ENCODE measurements at regions not wholly inside any gene's neighbourhood (a gene's known extent, or its start where the extent isn't known, plus 50 kb on each side); places are given as distances from the start of the nearest gene placed in this dataset.

DNA sequence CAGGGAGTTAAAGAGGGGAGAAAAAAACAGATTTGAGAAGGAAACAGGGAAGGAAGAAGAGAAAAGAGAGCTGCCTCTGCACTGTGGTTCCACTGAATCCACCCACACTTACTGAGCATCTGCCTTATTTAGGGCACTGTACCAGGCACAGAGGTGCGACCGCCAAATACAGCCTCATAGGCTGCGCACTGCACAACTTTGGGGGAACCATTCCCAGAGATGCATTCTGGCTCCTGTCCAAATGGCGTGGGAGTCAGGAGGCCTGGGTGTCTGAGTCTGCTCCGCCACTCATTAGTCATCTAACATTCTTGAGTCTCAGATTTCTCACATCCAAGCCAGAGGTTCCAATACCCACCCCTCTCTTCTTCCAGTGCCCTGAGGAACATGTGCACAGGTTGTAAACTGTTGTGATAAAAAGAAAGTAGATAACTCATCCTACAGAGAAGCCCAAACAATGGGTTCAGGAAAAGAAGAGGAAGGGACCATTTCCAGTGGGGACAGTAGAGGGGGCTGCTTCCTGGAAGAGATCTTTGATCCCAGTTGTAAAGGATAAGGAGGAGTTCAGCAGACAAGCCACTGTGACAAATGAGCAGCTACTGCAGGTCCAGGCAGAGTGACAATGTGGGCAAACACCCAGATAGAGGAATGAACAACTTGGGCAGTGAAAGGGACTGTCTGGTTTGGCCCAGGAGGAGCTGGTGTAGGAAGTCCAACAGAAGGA is 254.6 kb downstream of the UACA start:
- peak in 1 of 3 donors; percentile 49 for DNase-seq (ENCODE audit: low read depth in 2 of 3, low spot score in 1 of 3)

DNA sequence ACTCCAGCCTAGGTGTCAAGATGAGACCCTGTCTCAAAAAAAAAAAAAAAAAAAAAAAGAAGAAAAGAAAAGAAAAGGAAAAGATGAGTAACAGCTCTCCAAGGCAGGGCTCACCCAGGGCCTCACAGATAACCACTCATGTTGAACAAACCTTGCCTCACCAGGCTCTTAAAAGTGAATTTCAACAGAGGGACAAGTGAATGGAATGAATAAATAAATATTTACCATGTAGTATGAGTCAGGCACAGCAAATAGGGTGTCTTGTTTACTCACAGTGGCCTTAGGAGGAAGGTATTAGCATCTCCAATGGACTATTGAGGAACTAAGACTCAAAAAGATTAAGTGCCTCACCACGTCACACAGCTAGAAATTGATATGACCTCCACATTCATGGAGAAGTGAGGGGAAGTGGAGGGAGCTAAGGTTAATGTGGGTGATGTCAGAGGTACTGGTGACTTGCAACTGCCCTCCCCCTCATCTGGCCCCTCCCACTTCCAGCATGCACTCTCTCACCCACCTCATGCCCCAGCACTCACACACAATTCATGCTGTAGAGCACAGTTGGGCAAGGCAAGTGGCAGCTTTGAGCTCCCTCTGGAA is 255.5 kb downstream of the UACA start:
- DNase-seq (ENCODE audit: low read depth in 2 of 3, low spot score in 1 of 3): no peak

DNA sequence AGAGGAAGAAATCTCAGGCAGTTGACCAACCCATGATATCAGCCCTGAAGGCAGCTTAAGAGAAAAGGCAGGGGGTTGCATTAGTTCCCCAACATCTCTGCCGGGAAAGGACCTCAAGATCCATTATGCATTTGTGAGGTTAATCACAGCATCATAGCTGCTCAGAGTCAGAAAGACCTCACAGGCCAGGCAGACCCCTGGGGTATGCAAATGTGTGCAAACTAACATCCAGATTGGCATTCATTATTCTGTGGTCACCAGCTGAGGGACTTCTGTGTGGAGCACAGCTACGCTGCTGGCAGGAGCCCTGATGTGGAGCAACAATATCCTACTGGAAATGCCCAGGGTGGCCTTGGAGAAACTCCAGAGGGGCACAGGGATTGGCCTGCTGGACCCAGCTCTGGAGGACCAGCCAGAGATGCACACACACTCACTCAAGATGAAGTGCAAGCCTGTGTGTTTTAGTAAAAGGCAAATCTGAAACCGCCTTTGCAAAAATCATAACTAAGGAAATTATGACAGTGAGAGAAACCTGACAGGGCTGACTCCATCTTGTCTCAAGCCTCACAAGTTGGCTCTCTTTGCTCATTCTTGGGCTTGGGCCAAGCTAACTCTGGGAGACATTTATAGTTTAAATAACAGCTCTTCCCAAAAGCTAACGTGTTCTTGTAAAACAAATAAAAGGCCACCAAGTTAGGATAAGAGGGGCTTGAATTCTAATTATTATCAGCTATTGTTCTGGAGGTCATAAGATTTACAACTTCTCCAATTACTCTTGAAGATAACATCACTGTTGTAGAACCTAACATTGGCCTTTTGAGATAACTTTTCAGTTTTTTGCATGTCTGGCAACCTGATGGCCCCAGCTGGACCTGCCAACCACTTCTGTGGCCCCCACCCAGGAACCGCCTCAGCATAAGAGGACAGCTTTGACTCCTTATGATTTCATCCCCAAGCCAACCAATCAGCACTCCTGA is 257.1 kb downstream of the UACA start:
- no peak for DNase-seq (ENCODE audit: low read depth in 2 of 3, low spot score in 1 of 3)

DNA sequence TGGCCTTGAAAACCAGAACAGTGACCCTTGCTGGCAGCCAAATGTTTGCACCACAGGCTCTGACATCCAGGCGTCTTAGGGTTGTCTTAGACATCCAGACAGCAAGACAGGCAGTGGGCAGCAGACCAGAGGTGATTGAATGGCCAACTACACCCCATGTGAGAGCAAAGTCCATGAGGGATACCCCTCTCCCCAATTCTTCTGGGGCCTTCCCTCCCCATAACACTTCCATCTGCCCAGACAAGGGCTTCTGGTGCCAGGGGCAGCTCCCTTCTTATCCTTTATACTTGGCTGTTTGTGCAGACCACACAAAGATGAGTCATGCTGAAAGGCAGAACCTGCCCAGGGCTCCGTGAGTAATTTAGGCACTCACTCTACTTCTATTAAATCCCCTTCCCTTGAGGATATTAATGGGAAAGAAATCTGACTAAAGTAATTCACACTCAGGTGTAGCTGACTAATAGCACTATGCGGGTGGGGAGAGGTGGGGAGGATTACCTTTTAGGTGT is 257.9 kb downstream of the UACA start:
- no peak for DNase-seq (ENCODE audit: low read depth in 2 of 3, low spot score in 1 of 3)

DNA sequence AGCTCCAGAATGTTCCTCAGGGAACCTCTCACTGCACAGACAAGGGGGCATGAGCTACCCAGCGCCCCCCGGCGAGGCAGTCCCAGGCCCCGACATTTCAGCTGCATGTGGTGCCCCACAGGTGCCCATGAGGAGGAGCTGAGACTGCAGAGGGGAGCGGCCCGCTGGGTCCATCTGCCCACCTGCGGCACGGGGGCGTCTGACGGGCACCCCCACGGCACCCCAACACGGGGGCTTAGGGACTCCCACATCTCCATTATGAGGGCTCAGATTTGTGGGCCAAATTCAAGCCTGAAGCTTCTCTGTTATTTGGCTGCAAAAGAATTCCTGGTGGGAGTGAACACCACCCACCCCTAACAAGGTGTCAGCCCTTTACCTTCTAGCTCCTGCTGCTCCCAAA is 258.4 kb downstream of the UACA start:
- DNase-seq (ENCODE audit: low read depth in 2 of 3, low spot score in 1 of 3): no peak

DNA sequence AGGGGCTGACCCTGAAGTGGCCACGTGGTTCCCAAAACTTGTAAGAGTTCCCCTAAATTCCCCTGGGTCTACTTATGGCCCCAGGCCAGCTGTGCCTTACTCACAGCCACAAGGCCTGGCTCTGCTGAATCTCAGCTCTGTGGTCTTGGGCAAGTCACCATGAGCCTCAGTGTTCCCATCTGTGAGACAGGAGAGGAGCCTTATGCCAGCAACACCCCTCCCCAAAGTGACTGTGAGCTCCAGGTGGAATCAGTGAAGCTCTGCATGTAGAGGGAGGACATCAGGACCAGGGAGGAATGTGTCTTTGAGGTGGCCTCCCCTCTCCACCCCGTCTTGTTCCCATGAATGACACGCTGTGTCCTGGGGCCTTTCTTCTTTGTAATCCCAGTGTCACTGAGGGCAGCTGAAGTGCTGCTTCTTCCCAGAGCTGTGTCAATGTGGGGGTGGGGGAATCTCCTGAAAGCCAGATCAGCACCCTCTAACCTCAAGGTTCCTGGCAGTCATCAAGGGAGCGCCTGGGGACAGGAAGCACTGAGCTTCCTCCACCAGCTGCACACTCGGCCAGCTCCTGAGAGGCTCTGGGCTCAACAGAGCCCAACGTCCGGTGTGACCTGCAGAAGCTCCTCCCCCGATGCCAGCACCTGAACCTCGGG is 258.9 kb downstream of the UACA start:
- no peak for DNase-seq (ENCODE audit: low read depth in 2 of 3, low spot score in 1 of 3)

DNA sequence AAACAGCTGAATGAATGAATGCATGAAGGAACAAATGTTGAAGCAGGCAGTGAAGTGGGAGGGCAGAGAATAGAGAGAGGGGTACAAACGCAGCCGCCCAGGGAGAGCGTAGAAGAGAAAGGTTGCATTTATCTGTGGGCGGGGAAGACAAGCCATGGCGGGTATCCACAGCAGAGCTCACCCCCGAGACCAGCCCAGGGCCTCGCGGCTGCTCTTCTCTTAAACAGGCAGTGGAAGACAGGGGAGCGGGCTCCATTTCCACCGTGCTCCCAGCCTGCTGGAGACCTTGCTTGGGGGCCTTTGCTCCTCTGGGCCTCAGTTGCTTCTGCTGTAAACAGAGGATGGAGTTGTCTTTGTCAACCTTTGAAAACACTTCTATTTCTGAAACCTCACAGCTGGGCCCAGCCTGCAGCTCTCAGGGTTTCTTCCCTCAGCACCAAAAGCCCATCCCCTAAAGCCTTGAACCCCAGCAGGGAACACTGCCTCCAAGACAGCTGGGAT is 259.5 kb downstream of the UACA start:
- DNase-seq (ENCODE audit: low read depth in 2 of 3, low spot score in 1 of 3): no peak

DNA sequence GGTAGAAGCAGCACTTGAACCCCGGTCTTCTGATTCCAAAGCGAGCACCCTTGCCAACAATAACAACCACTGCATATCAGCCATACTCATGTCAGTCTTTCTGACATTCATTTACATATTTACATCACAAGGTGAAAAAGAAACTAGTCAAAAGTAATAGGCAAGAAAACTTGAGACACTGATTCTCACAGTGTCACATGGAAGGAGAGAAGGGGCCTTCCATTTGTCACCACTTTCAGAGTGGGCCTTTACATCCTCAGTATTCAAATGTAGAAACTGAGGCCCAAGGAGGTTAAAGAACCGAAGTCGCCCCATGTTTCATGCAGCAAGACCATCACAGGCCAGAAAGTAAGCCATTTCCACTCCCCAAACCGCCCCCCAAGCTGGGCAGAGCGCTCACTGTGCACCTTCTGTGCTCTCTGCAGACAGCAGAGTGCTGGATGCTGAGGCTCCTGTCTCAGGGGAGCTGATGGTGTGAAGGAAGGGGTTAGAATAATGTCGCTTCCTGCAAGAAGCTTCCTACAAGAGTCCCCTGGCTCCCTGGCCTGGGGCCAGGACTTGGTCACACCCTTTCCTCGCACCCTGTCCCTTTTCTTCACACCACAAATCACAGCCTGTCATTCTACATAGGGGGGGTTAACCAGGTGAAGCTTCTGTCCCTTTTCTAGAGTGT is 260.1 kb downstream of the UACA start:
- no peak for DNase-seq (ENCODE audit: low read depth in 2 of 3, low spot score in 1 of 3)

DNA sequence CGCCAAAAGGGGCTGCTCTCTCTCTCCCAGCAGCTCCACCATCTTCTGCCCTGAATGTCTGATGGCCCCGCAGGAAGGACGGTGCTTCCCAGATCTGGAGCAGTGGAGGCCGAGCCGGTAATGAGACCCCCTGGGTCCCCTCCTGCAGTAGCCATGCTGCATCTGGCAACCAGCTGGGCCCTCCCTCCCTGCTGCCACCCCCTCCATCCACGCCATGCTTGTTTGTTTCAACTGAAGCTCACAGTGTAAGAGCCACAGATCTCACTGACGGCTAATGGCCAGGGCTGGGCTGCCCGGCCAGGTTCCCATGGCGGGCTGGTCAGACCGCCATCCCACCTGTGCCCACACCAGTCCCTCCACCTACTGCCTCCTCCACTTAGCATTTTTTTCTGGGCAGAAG is 260.8 kb downstream of the UACA start:
- DNase-seq (ENCODE audit: low read depth in 2 of 3, low spot score in 1 of 3): no peak

DNA sequence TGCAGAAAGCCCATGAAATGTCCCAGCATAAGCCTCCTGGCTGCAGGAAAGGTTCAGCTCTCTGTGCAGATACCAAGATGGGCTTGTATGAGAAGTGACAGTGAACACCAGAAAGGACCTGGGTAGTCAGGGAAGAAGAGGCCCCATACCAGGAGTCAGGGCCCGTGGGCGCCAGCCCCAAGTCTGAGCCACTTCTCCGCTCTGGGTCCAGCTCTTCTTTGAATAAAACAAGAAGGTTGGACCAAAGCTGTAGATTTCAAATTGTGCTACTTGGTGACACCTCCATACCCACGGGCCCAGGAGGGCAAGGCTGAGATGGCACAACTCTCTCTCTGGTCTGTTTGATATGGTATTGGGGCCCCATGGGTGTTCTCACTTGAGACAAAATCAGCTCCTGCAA is 261.5 kb downstream of the UACA start:
- DNase-seq (ENCODE audit: low read depth in 2 of 3, low spot score in 1 of 3): no peak

DNA sequence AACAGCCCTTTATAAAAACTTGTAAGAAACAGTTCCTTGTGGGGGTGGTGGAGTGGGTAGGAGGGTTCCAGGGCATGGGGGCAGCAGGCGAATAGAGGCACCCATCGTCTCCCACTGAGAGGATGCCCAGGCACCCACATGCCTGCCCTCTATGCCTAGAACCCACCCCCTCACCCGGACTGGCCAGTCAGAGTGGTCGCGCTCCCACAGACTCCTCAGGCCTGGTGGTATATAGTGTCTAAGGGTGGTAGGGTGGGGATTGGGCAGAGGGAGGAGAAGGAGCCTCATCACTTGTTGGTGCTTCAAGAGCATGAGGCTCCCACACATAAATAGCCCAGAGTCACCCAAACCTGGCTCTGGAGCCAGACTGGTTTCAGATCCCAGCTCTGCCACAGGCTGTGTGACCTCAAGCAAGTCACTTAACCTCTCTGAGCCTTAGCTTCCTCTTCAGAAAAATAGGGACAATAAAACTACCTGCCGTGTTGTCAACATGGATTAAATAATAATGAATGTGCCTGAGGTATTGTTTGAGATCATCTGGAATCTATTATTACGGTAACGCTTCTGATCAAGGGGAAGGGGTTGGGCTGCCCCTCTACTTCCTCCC is 262.1 kb downstream of the UACA start:
- no peak for DNase-seq (ENCODE audit: low read depth in 2 of 3, low spot score in 1 of 3)

DNA sequence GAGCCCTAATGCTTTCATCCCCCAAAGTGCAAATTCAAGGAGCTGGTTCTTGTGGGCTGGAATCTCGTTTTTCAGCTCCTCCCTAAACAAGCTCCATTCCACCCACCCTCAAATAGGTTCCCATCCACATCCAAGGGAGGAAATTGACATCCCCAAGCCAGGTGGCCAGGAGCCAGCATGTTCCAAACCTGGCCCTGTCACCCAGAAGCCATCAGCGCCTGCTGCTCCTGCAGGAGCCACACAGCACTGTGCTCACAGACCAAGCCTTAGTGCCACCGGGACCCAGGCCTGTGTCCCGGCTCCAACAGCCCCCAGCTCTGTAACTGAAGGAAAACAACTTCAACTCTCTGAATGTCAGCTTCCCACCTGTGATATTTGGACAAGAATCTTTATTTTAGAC is 263.6 kb downstream of the UACA start:
- no peak for DNase-seq (ENCODE audit: low read depth in 2 of 3, low spot score in 1 of 3)

DNA sequence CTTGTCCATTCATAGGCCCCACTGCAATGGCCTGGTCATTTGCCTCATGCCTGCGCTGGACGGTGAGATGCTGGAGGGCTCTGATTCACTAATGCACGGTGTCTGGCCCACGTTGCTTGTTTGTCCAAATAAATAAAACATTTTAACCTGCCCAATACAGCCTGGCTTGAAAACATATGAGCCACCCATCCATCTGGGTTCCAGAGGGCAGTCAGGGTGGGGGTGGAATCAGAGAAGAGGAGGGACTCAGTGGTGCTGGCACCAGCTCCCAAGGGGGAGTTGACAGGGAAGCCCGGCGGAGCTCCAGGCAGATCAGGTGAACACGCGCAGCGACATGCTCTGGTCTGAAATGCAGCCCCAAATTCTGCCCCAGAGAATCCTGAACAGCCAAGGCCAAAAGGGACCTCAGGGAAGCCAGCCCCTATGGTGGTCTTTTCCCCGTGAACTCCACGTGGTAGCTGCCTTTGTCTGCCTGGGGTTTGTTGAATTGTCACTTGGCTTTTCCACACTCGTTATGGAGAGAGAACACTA is 265.2 kb downstream of the UACA start:
- no peak for DNase-seq (ENCODE audit: low read depth in 2 of 3, low spot score in 1 of 3)

DNA sequence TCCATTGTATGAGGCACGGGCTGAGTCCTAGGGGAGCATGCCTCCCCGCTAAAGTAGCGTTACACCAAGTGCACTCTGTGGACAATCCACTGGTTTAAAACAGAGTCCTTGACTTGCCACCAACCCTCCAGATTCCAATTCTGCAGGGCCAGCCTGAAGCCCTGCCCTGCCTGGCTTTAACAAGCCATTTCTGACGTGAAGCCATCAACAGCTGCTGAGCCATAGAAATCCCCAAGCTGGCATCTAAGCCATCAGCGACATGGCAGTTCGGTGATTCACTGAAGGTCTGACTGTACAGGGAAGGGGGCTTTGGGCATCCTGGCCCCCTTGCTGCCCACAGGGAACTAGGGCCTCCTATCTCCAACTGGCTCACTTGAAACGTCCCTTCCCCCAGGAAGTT is 265.7 kb downstream of the UACA start:
- DNase-seq (ENCODE audit: low read depth in 2 of 3, low spot score in 1 of 3): no peak

DNA sequence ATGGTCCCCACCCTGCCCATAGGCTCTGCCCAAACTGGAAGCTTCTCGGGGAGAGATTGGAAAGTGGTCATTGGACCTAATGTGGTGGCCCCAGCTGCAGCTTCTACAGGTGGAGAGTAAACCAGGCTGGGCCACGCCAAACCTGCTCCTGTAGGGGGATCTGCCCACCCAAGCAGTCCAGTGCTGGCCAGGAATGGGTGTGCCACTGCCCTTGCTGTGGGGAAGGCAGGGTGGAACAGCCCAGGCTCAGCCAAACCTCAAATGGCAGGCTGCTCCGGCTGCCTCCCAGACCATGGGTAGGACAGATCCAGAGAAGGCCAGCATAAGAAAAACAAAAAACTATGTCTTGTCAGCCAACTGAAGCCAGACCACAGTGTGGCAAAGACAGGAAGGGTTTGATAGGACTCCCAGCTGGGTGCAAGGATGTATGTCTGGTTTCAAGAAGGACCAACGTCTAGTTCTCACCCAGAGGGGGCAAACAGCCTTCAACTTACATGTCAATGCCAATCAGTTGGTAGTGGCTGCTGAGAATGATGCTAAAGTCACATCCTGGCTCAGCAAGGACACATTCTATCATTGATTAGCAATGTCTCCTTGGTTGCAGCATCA is 267.3 kb downstream of the UACA start:
- DNase-seq (ENCODE audit: low read depth in 2 of 3, low spot score in 1 of 3): no peak

DNA sequence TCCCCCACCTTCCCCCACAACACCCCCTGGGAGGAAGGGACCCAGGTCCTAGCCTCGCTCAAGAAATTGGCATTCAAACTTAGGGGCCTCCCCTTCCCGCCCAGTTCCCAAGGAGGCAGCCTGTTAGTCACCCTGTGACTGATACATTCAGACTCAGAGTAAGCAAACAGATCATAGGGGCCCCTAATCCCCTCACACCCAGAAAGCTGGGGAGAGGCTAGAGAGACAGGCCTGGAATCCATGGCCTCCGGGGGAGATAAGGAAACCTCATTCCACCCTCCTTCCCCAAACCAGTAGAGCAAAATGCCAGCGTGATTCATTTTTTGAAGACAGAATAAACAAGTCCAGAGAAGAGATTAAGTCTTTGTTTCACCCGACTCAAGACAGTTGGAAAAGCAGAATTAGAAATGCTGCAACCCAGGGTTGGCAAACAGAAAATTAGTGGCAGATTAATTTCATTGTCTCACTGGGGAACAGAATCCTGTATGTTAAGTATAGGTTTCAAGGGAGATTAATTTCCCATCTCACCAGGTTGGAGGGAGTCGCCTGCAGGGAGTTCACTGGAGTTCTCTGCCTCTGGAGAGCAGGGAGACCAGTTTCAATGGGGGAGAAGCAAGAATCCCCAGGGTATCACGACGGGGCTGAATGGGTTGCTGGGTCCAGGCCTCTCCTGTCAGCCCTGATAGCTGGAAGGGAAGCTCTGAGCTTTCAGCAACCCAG is 268.3 kb downstream of the UACA start:
- DNase-seq (ENCODE audit: low read depth in 2 of 3, low spot score in 1 of 3): no peak

DNA sequence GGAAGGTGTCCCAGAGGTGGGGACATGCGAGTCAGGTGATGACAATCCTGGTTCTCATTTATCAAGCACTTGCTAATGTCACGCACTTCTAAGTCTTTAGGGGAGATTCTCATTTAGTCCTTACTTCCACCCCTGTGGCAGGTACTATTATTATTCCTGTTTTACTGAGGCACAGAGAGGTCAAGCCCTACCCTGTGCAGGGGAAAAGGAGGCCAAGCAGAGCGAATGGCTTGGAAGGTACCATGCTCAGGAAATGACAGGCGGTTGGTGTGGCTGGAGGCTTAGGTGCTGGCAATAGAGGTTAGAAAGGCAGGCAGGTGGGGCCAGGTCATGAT is 268.9 kb downstream of the UACA start:
- DNase-seq (ENCODE audit: low read depth in 2 of 3, low spot score in 1 of 3): no peak

DNA sequence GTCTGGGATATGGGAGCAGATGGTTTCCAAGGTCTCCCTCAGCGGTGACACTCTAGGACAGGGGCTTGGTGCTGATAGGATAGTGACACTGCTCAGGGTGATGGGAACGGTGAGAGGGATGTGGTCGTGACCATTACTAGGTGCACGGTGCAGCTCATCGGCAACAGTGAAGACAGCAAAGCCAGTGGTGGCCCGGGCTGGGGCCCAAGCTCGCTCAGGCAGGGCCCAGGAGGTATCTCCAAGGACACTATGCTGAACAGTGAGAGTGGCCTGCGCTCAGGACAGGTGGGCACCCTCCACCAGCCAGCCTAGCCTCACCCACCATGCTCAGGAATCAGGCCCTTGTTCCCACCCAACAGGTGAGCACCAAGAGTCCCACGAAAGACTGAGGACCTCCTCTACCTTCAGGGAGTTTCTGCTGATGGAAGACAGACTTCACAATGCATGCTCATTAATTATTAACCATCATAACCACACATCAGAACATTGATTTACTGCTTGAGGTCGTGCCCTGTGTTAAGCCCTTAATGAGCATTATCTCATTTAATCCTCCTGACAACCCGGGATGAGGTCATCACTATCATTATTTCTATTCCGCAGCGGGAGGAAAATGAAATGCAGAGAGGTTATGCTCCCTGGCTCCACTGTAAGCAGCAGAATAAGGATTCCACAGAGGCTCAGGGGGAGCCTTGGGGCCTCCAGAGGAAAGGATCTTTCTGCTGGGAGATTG is 269.4 kb downstream of the UACA start:
- no peak for DNase-seq (ENCODE audit: low read depth in 2 of 3, low spot score in 1 of 3)

All from stimulated activated CD4-positive, alpha-beta T cell treated with anti-CD3 and anti-CD28 coated beads, Interleukin-12 subunit alpha, Interleukin-12 subunit beta, amount 100 ng/mL, for 48 hours (primary cell).